Liver (tissue), 3 donors: ENCODE measurements at regions not wholly inside any gene's neighbourhood (a gene's known extent, or its start where the extent isn't known, plus 50 kb on each side); places are given as distances from the start of the nearest gene placed in this dataset.

Experiments
- EGR1 ChIP-seq, 2 donors: IDR thresholded peaks; 2 replicates each; pipeline ENCODE4 v1.6.1; 2016 to 2018; ENCODE audit warnings: antibody characterized with exemption in 2 of 2, low read depth in 2 of 2
- FOXA1 ChIP-seq: IDR thresholded peaks from 2 replicates; pipeline ENCODE4 v1.6.1; 2016; ENCODE audit warnings: antibody characterized with exemption
- GABPA ChIP-seq, 2 donors: IDR thresholded peaks in 1 of 2; conservative IDR thresholded peaks in 1 of 2; 2 replicates each; pipeline ENCODE4 v1.6.1; 2016; ENCODE audit warnings: antibody characterized with exemption in 2 of 2, mild to moderate bottlenecking in 1 of 2, moderate library complexity in 1 of 2
- HNF4A ChIP-seq, 2 donors: conservative IDR thresholded peaks; 2 replicates each; pipeline ENCODE4 v1.6.1; 2016; ENCODE audit warnings: antibody characterized with exemption in 2 of 2, mild to moderate bottlenecking in 2 of 2
- HNF4G ChIP-seq: IDR thresholded peaks from 2 replicates; pipeline ENCODE4 v1.6.1; 2016; ENCODE audit warnings: antibody characterized with exemption
- JUND ChIP-seq, 2 donors: IDR thresholded peaks; 2 replicates each; pipeline ENCODE4 v1.6.1; 2016; ENCODE audit warnings: antibody characterized with exemption in 2 of 2
- RAD21 ChIP-seq, 2 donors: IDR thresholded peaks; 2 replicates each; pipeline ENCODE4 v1.6.1; 2016; ENCODE audit warnings: antibody characterized with exemption in 2 of 2, mild to moderate bottlenecking in 2 of 2
- RXRA ChIP-seq, 2 donors: IDR thresholded peaks; 2 replicates each; pipeline ENCODE4 v1.6.1; 2017 to 2018; ENCODE audit warnings: antibody characterized with exemption in 2 of 2, mild to moderate bottlenecking in 1 of 2
- TAF1 ChIP-seq: conservative IDR thresholded peaks from 2 replicates; pipeline ENCODE4 v1.6.1; 2016; ENCODE audit warnings: antibody characterized with exemption, mild to moderate bottlenecking
- YY1 ChIP-seq: IDR thresholded peaks from 2 replicates; pipeline ENCODE4 v1.6.1; 2016; ENCODE audit warnings: antibody characterized with exemption, mild to moderate bottlenecking
- TF ChIP-seq, protein P1 (sequence below): fragments of 150-350 bp; IDR thresholded peaks from 2 replicates; pipeline ENCODE4 v1.5.1; 2017; ENCODE audit warnings: improper control_type of control experiment, low read depth, low read length; ENCODE audit not compliant: missing input control
- TF ChIP-seq, protein P2 (sequence below): IDR thresholded peaks from 2 replicates; pipeline ENCODE4 v1.6.1; 2016; ENCODE audit warnings: antibody characterized with exemption
- TF ChIP-seq, protein P3 (sequence below): IDR thresholded peaks from 2 replicates; pipeline ENCODE4 v1.6.1; 2016; ENCODE audit warnings: antibody characterized with exemption
- TF ChIP-seq, protein P4 (sequence below): IDR thresholded peaks from 2 replicates; pipeline ENCODE4 v1.6.1; 2016; ENCODE audit warnings: antibody characterized with exemption, mild to moderate bottlenecking
- donor health status: healthy.
- donor health status: healthy.

DNA sequence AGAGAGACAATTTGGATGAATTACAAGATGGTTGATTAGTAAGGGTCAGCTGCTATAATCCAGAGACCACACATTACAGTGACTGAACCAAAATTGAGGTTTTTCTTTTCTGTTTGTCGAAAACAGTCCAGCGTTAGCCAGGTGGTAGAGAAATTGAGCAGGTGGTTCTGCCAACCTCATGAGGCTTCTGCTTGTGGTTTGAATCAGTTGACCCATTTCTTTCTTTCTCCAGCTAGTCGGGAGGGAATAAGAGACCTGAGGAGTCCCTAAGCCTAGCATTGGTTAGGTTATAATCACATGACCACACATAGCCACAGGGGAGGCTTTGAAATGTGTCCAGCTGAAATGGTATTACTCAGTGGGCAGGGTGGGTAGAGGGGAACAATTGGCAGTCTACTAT, 504.6 kb downstream of the HS3ST4 start:
- TF ChIP-seq, protein P1, sequence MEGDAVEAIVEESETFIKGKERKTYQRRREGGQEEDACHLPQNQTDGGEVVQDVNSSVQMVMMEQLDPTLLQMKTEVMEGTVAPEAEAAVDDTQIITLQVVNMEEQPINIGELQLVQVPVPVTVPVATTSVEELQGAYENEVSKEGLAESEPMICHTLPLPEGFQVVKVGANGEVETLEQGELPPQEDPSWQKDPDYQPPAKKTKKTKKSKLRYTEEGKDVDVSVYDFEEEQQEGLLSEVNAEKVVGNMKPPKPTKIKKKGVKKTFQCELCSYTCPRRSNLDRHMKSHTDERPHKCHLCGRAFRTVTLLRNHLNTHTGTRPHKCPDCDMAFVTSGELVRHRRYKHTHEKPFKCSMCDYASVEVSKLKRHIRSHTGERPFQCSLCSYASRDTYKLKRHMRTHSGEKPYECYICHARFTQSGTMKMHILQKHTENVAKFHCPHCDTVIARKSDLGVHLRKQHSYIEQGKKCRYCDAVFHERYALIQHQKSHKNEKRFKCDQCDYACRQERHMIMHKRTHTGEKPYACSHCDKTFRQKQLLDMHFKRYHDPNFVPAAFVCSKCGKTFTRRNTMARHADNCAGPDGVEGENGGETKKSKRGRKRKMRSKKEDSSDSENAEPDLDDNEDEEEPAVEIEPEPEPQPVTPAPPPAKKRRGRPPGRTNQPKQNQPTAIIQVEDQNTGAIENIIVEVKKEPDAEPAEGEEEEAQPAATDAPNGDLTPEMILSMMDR: no peak
- TF ChIP-seq YY1 (no peak), FOXA1 (no peak), JUND (IDR thresholded peaks at IDR 0.05) (no peak), EGR1 (IDR thresholded peaks at IDR 0.05; ENCODE audit: low read depth in 2 of 2) (no peak), RXRA (IDR thresholded peaks at IDR 0.05) (no peak), HNF4A (conservative IDR thresholded peaks at IDR 0.05) (no peak), HNF4G (no peak), GABPA (IDR thresholded peaks at IDR 0.05 in 1 of 2, conservative IDR thresholded peaks at IDR 0.05 in 1 of 2) (no peak), RAD21 (IDR thresholded peaks at IDR 0.05) (no peak), TAF1 (no peak)
- TF ChIP-seq, protein P2, sequence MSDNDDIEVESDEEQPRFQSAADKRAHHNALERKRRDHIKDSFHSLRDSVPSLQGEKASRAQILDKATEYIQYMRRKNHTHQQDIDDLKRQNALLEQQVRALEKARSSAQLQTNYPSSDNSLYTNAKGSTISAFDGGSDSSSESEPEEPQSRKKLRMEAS: no peak
- TF ChIP-seq, protein P3, sequence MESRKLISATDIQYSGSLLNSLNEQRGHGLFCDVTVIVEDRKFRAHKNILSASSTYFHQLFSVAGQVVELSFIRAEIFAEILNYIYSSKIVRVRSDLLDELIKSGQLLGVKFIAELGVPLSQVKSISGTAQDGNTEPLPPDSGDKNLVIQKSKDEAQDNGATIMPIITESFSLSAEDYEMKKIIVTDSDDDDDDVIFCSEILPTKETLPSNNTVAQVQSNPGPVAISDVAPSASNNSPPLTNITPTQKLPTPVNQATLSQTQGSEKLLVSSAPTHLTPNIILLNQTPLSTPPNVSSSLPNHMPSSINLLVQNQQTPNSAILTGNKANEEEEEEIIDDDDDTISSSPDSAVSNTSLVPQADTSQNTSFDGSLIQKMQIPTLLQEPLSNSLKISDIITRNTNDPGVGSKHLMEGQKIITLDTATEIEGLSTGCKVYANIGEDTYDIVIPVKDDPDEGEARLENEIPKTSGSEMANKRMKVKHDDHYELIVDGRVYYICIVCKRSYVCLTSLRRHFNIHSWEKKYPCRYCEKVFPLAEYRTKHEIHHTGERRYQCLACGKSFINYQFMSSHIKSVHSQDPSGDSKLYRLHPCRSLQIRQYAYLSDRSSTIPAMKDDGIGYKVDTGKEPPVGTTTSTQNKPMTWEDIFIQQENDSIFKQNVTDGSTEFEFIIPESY: no peak
- TF ChIP-seq, protein P4, sequence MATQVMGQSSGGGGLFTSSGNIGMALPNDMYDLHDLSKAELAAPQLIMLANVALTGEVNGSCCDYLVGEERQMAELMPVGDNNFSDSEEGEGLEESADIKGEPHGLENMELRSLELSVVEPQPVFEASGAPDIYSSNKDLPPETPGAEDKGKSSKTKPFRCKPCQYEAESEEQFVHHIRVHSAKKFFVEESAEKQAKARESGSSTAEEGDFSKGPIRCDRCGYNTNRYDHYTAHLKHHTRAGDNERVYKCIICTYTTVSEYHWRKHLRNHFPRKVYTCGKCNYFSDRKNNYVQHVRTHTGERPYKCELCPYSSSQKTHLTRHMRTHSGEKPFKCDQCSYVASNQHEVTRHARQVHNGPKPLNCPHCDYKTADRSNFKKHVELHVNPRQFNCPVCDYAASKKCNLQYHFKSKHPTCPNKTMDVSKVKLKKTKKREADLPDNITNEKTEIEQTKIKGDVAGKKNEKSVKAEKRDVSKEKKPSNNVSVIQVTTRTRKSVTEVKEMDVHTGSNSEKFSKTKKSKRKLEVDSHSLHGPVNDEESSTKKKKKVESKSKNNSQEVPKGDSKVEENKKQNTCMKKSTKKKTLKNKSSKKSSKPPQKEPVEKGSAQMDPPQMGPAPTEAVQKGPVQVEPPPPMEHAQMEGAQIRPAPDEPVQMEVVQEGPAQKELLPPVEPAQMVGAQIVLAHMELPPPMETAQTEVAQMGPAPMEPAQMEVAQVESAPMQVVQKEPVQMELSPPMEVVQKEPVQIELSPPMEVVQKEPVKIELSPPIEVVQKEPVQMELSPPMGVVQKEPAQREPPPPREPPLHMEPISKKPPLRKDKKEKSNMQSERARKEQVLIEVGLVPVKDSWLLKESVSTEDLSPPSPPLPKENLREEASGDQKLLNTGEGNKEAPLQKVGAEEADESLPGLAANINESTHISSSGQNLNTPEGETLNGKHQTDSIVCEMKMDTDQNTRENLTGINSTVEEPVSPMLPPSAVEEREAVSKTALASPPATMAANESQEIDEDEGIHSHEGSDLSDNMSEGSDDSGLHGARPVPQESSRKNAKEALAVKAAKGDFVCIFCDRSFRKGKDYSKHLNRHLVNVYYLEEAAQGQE: no peak
